ENCODE measurements at regions not wholly inside any gene's neighbourhood (a gene's known extent, or its start where the extent isn't known, plus 50 kb on each side); places are given as distances from the start of the nearest gene placed in this dataset.
"Not testable (repeated sequence)": the region's sequence is repeated elsewhere in the genome, so short reads cannot be mapped to it uniquely, and the experiment has no call there.

GRCh38 chr2:44071454-44072046, 75.8 kb upstream of the LRPPRC start:
- Histone ChIP-seq H3K4me1 (no peaks in the 10 kb centered on the region), H3K4me3 (no peak overlapping the region), H3K9me3 (peaks cover 0 to 5% (median 0%) of the 10 kb centered on the region in 8 donors), H3K27ac (no peak overlapping the region), H3K27me3 (replicated peaks in 1 of 7) (peaks cover 0 to 4% (median 0%) of the 10 kb centered on the region in 7 donors), H3K36me3 (no peaks in the 10 kb centered on the region)
- intact Hi-C loops (cut with DNase I; ENCODE audit: low total_unique reads), result no loop called here
- WGBS, 5 donors, result 63 to 89% (median 84%) methylated on average over 2 of the region's 2 CpGs
- TF ChIP-seq CTCF (IDR thresholded peaks at IDR 0.05 in 8 of 11, conservative IDR thresholded peaks at IDR 0.05 in 3 of 11) (no peak), POLR2AphosphoS5 (IDR thresholded peaks at IDR 0.05) (no peak), POLR2A (IDR thresholded peaks at IDR 0.05) (no peak)
- no peak for DNase-seq

- intact Hi-C loops (cut with DNase I; ENCODE audit: low total_unique reads); H3K4me1 ChIP-seq; H3K36me3 ChIP-seq; H3K27me3 ChIP-seq (replicated peaks in 1 of 7); H3K9me3 ChIP-seq; H3K4me3 ChIP-seq; DNase-seq; H3K27ac ChIP-seq: not testable (repeated sequence)
- 89 to 100% (median 91%) methylated on average over 3 of the region's 3 CpGs for WGBS, 5 donors
These were observed 77.9 kb upstream of the LRPPRC start for GRCh38 chr2:44073667-44074066.

GRCh38 chr2:44074795-44075194, 79.0 kb upstream of the LRPPRC start:
- H3K27ac ChIP-seq; H3K4me3 ChIP-seq; intact Hi-C loops (cut with DNase I; ENCODE audit: low total_unique reads); H3K27me3 ChIP-seq (replicated peaks in 1 of 7); H3K36me3 ChIP-seq; DNase-seq; H3K9me3 ChIP-seq; H3K4me1 ChIP-seq: not testable (repeated sequence)
- WGBS, 5 donors, result 88 to 98% (median 93%) methylated on average over 10 of the region's 10 CpGs

GRCh38 chr2:44075541-44075940, 79.8 kb upstream of the LRPPRC start:
- no peaks in the 10 kb centered on the region for H3K27me3 ChIP-seq (replicated peaks in 1 of 7)
- no peaks in the 10 kb centered on the region for H3K36me3 ChIP-seq
- DNase-seq, result no peak
- H3K27ac ChIP-seq, result no peak overlapping the region
- intact Hi-C loops (cut with DNase I; ENCODE audit: low total_unique reads), result no loop called here
- WGBS, 5 donors, result 79 to 89% (median 86%) methylated on average over 6 of the region's 6 CpGs
- H3K9me3 ChIP-seq, result no peaks in the 10 kb centered on the region
- H3K4me1 ChIP-seq, result no peaks in the 10 kb centered on the region
- H3K4me3 ChIP-seq, result no peak overlapping the region
- no peak for TF ChIP-seq POLR2AphosphoS5 (IDR thresholded peaks at IDR 0.05)
- no peak for TF ChIP-seq POLR2A (IDR thresholded peaks at IDR 0.05)
- no peak for TF ChIP-seq CTCF (IDR thresholded peaks at IDR 0.05 in 8 of 11, conservative IDR thresholded peaks at IDR 0.05 in 3 of 11)

- intact Hi-C loops (cut with DNase I; ENCODE audit: low total_unique reads), result no loop called here
These were observed 82.2 kb upstream of the LRPPRC start for GRCh38 chr2:44077942-44078511.

More at GRCh38 chr2:44077942-44078511, 82.2 kb upstream of the LRPPRC start:
- Histone ChIP-seq H3K27ac (no peak overlapping the region), H3K27me3 (replicated peaks in 1 of 7) (no peaks in the 10 kb centered on the region), H3K9me3 (no peaks in the 10 kb centered on the region), H3K36me3 (no peaks in the 10 kb centered on the region), H3K4me1 (peaks cover 0 to 10% (median 0%) of the 10 kb centered on the region in 6 donors), H3K4me3 (no peak overlapping the region)
- 83 to 94% (median 92%) methylated on average over 4 of the region's 4 CpGs for WGBS, 5 donors
- TF ChIP-seq POLR2A (IDR thresholded peaks at IDR 0.05) (no peak), CTCF (IDR thresholded peaks at IDR 0.05 in 8 of 11, conservative IDR thresholded peaks at IDR 0.05 in 3 of 11) (no peak), POLR2AphosphoS5 (IDR thresholded peaks at IDR 0.05) (no peak)
- no peak for DNase-seq
